Breast epithelium (tissue), 3 donors: ENCODE measurements at regions not wholly inside any gene's neighbourhood (a gene's known extent, or its start where the extent isn't known, plus 50 kb on each side); places are given as distances from the start of the nearest gene placed in this dataset.

Experiments used
- CTCF ChIP-seq, 3 donors: fragments of 450-650 bp; IDR thresholded peaks; one replicate each; pipeline ENCODE4 v1.5.1; 2016 to 2017; ENCODE audit warnings: antibody characterized with exemption in 3 of 3, mild to moderate bottlenecking in 3 of 3, moderate library complexity in 3 of 3
- POLR2A ChIP-seq: fragments of 450-650 bp; IDR thresholded peaks from one replicate; pipeline ENCODE4 v1.6.1; 2016; ENCODE audit warnings: antibody characterized with exemption, mild to moderate bottlenecking, moderate library complexity

GRCh38 chr4:153072661-153073060 is 131.6 kb upstream of the TRIM2 start:
- TF ChIP-seq CTCF (IDR thresholded peaks at IDR 0.05) (no peak), POLR2A (no peak)
